ENCODE measurements at regions not wholly inside any gene's neighbourhood (a gene's known extent, or its start where the extent isn't known, plus 50 kb on each side); places are given as distances from the start of the nearest gene placed in this dataset.

DNA sequence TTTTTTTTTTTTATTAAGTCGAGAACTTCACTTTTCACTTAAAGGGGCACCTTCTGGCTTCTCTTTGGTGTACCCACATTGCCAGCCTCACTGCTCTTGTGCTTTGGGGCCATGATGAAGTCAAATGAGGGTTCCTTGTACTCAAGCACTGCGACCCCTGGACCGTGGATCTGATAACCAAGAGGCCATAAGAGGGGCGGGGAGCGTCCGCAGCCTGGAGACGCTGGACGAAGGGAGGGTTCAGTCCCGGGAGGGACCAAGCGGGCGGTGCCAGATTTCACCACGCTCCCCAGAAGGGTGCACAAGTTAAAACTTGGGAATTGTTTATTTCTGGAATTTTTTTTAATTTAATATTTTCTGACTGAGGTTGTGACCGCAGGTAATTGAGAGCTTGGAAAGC is 53.3 kb upstream of the SOX1 start:
- no peaks in the 10 kb centered on the region for H3K4me1 ChIP-seq (ENCODE audit: control insufficient read depth, insufficient read depth, low read length)
- H3K36me3 ChIP-seq (ENCODE audit: control insufficient read depth, insufficient read depth, low read length) = no peaks in the 10 kb centered on the region
- H3K9me3 ChIP-seq (ENCODE audit: control insufficient read depth, low read length) = no peaks in the 10 kb centered on the region
- H3K27ac ChIP-seq (ENCODE audit: insufficient read depth, low read depth, low read length, poor library complexity, severe bottlenecking) = no peak overlapping the region
- WGBS, 2 experiments = 93% methylated on average over 13 of the region's 13 CpGs
- no peak overlapping the region for H3K4me3 ChIP-seq (ENCODE audit: insufficient read depth, low read depth, low read length)
- no peaks in the 10 kb centered on the region for H3K27me3 ChIP-seq (ENCODE audit: control insufficient read depth, insufficient read depth, low read length, poor library complexity, severe bottlenecking)

- no peaks in the 10 kb centered on the region for H3K36me3 ChIP-seq (ENCODE audit: control insufficient read depth, insufficient read depth, low read length)
- no peak overlapping the region for H3K27ac ChIP-seq (ENCODE audit: insufficient read depth, low read depth, low read length, poor library complexity, severe bottlenecking)
- no peaks in the 10 kb centered on the region for H3K4me1 ChIP-seq (ENCODE audit: control insufficient read depth, insufficient read depth, low read length)
- WGBS, 2 experiments = 72 to 77% methylated on average over 20 to 28 of the region's 30 CpGs
- no peaks in the 10 kb centered on the region for H3K9me3 ChIP-seq (ENCODE audit: control insufficient read depth, low read length)
- no peak overlapping the region for H3K4me3 ChIP-seq (ENCODE audit: insufficient read depth, low read depth, low read length)
- H3K27me3 ChIP-seq (ENCODE audit: control insufficient read depth, insufficient read depth, low read length, poor library complexity, severe bottlenecking) = no peaks in the 10 kb centered on the region
Measured at GRCh38 chr13:112014857-112015256, 52.1 kb upstream of the SOX1 start.

All from ectodermal cell (in vitro differentiated cells).